DND-41 (cell line): ENCODE measurements at regions not wholly inside any gene's neighbourhood (a gene's known extent, or its start where the extent isn't known, plus 50 kb on each side); places are given as distances from the start of the nearest gene placed in this dataset.
"Not testable (repeated sequence)": the region's sequence is repeated elsewhere in the genome, so short reads cannot be mapped to it uniquely, and the experiment has no call there.

Experiments
- CTCF ChIP-seq: IDR thresholded peaks from 2 replicates; pipeline ENCODE4 v1.5.1; 2012; ENCODE audit warnings: borderline replicate concordance, low read length, moderate library complexity, mild to moderate bottlenecking; ENCODE audit not compliant: poor library complexity, severe bottlenecking; ENCODE audit errors: extremely low read depth
- EZH2 ChIP-seq: IDR thresholded peaks from 3 replicates; pipeline ENCODE4 v1.6.1; 2012; ENCODE audit warnings: borderline replicate concordance, low read depth, mild to moderate bottlenecking, moderate library complexity, low read length, inconsistent platforms; ENCODE audit not compliant: severe bottlenecking

- not testable (repeated sequence) for TF ChIP-seq CTCF, EZH2
Observed at GRCh38 chr20:41699673-41700072, 81.5 kb upstream of the CHD6 start.
